GM12891 (cell line): ENCODE measurements at regions not wholly inside any gene's neighbourhood (a gene's known extent, or its start where the extent isn't known, plus 50 kb on each side); places are given as distances from the start of the nearest gene placed in this dataset.

Experiments used
- POLR2A ChIP-seq: IDR thresholded peaks from 2 replicates; pipeline ENCODE4 v1.6.1; 2011; ENCODE audit warnings: low read depth, low read length, control low read depth
- SPI1 ChIP-seq: IDR thresholded peaks from 2 replicates; pipeline ENCODE4 v1.6.1; 2011; ENCODE audit warnings: low read depth, low read length, control low read depth
- TAF1 ChIP-seq: IDR thresholded peaks from 2 replicates; pipeline ENCODE4 v1.6.1; 2011; ENCODE audit warnings: low read depth, low read length, control low read depth

- no peak for TF ChIP-seq POLR2A
- TF ChIP-seq SPI1, result no peak
- no peak for TF ChIP-seq TAF1
These were observed 427.1 kb upstream of the FRG2C start for GRCh38 chr3:75237053-75237452.
